NCI-H82 treated with DMSO at 0.1 percent for 48 hours (cell line): ENCODE measurements at regions not wholly inside any gene's neighbourhood (a gene's known extent, or its start where the extent isn't known, plus 50 kb on each side); places are given as distances from the start of the nearest gene placed in this dataset.

Experiments used
- DNase-seq: peaks from one replicate; lab custom pipeline; 2025; ENCODE audit not compliant: unreplicated experiment; lab: John Stamatoyannopoulos, UW

GRCh38 chr3:195004512-195005250, 266.3 kb downstream of the XXYLT1 start:
- DNase-seq = no peak

GRCh38 chr3:195005251-195005620, 265.7 kb downstream of the XXYLT1 start:
- no peak for DNase-seq

GRCh38 chr3:195005759-195006510, 265.0 kb downstream of the XXYLT1 start:
- no peak for DNase-seq

- DNase-seq = no peak
These were observed 263.8 kb downstream of the XXYLT1 start for GRCh38 chr3:195007151-195007550.

- no peak for DNase-seq
These were observed 263.2 kb downstream of the XXYLT1 start for GRCh38 chr3:195007766-195008165.

GRCh38 chr3:195008816-195009215, 262.1 kb downstream of the XXYLT1 start:
- DNase-seq = no peak

GRCh38 chr3:195009616-195010015, 261.3 kb downstream of the XXYLT1 start:
- no peak for DNase-seq

- DNase-seq = no peak
These were observed 260.3 kb downstream of the XXYLT1 start for GRCh38 chr3:195010551-195011100.

GRCh38 chr3:195011231-195011834, 259.6 kb downstream of the XXYLT1 start:
- no peak for DNase-seq

GRCh38 chr3:195012100-195012499, 258.9 kb downstream of the XXYLT1 start:
- DNase-seq = no peak

GRCh38 chr3:195012571-195012970, 258.4 kb downstream of the XXYLT1 start:
- DNase-seq = no peak

GRCh38 chr3:195013411-195014361, 257.3 kb downstream of the XXYLT1 start:
- DNase-seq = no peak

GRCh38 chr3:195015021-195015420, 255.9 kb downstream of the XXYLT1 start:
- DNase-seq = no peak

- no peak for DNase-seq
These were observed 253.8 kb downstream of the XXYLT1 start for GRCh38 chr3:195017151-195017550.
